Spleen (tissue), 7 donors: ENCODE measurements at regions not wholly inside any gene's neighbourhood (a gene's known extent, or its start where the extent isn't known, plus 50 kb on each side); places are given as distances from the start of the nearest gene placed in this dataset.

Experiments used
- POLR2A ChIP-seq, 3 donors: fragments of 450-650 bp; IDR thresholded peaks; one replicate each; pipeline ENCODE4 v1.5.1; 2017; ENCODE audit warnings: antibody characterized with exemption in 3 of 3, mild to moderate bottlenecking in 1 of 3
- POLR2AphosphoS5 ChIP-seq, 3 donors: sonication (generic); formaldehyde crosslinking; IDR thresholded peaks; one replicate each; pipeline ENCODE4 v1.5.1; 2017; ENCODE audit warnings: antibody characterized with exemption in 3 of 3
- TF ChIP-seq, protein P1 (sequence below), 11 experiments: fragments of 200-600 bp in 7 of 11; fragments of 450-650 bp in 4 of 11; sonication (generic) in 4 of 11; IDR thresholded peaks in 8 of 11; conservative IDR thresholded peaks in 3 of 11; 1 replicate in 7 of 11; 2 replicates in 4 of 11; pipeline versions ENCODE4 v1.4.0 to v1.8.0; 2016 to 2021; ENCODE audit warnings: antibody characterized with exemption in 11 of 11, inconsistent platforms in 4 of 11, mild to moderate bottlenecking in 1 of 11
- donor health status: DM: no; HTN: no; CAD: no; lungs with moderate emphysema.
- donor health status: DM: no; HTN: no; CAD: no.
- donor health status: DM: no; HTN: no; CAD: no.

DNA sequence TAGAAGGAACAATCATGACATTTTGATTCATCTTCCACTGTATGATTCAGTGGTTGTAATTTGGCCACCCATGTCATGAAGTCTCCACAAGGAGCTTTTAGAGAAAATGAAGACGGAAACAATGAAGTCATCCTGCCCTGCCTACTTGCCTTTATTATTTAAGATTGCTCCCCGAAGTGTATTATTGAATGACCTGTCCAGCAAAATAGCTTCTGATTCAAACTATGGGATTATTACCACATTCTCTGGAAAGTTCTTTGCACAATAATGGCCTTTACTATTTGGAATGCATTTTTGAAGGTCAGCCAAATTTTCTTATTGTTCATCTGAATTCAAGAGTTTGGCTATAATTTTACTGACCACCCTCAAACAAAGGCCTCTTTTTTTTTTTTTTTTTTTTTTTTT is 77.8 kb upstream of the RFC3 start:
- TF ChIP-seq, protein P1, sequence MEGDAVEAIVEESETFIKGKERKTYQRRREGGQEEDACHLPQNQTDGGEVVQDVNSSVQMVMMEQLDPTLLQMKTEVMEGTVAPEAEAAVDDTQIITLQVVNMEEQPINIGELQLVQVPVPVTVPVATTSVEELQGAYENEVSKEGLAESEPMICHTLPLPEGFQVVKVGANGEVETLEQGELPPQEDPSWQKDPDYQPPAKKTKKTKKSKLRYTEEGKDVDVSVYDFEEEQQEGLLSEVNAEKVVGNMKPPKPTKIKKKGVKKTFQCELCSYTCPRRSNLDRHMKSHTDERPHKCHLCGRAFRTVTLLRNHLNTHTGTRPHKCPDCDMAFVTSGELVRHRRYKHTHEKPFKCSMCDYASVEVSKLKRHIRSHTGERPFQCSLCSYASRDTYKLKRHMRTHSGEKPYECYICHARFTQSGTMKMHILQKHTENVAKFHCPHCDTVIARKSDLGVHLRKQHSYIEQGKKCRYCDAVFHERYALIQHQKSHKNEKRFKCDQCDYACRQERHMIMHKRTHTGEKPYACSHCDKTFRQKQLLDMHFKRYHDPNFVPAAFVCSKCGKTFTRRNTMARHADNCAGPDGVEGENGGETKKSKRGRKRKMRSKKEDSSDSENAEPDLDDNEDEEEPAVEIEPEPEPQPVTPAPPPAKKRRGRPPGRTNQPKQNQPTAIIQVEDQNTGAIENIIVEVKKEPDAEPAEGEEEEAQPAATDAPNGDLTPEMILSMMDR (IDR thresholded peaks at IDR 0.05 in 8 of 11, conservative IDR thresholded peaks at IDR 0.05 in 3 of 11), result no peak
- TF ChIP-seq POLR2A (IDR thresholded peaks at IDR 0.05) (no peak), POLR2AphosphoS5 (IDR thresholded peaks at IDR 0.05) (no peak)
